NCI-H748 (cell line): ENCODE measurements at regions not wholly inside any gene's neighbourhood (a gene's known extent, or its start where the extent isn't known, plus 50 kb on each side); places are given as distances from the start of the nearest gene placed in this dataset.
A peak's percentile ranks its signal among the peaks of the same experiment; 100 is the strongest.

Source experiments
- DNase-seq: peaks from one replicate; lab custom pipeline; 2025; ENCODE audit not compliant: unreplicated experiment; lab: John Stamatoyannopoulos, UW

DNA sequence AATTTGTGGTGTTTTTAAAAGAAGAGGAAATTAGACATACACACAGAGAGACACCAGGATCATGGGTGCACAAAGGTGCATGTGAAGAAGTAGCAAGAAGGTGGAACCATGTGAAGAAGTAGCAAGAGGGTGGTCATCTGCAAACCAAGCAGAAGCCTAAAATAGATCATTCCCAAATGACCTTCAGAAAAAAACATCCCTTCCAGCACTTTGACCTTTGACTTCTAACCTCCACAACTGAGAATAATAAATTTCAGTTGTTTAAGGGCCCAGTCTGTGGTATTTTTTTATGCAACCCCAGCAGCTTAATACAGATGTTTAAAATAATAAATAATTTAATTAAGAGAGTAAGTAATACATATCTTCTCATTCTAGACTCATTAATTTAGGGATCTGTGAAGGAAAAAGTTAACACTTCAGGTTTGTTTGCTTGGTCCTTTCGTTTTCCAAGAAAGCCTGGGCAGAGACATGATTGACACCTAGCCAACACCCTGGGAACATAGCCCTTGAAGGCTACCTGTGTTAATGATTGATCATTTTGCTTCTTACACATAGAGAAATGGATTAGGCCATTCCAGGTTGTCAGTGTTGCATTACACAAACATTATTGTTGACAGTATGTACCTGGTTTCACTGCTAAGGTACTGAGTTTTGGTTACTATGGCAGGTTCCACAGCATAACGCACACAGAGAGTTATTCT is 1331.2 kb upstream of the GBE1 start:
- peak; percentile 0 for DNase-seq

DNA sequence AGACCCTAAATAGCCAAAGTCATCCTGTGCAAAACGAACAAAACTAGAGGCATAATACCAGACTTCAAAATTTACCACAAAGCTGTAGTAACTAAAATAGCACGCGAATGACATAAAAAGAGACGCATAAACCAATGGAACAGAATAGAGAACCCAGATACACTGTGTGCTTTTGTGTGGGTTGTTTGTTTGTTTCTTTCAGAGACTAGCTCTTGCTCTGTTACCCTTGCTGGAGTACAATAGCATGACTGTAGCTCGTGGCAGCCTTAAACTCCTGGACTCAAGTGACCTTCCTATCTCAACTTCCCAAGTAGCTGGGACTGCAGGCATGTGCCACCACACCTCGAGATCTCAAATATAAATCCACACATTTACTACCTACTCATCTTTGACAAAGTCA is 1314.6 kb upstream of the GBE1 start:
- no peak for DNase-seq

DNA sequence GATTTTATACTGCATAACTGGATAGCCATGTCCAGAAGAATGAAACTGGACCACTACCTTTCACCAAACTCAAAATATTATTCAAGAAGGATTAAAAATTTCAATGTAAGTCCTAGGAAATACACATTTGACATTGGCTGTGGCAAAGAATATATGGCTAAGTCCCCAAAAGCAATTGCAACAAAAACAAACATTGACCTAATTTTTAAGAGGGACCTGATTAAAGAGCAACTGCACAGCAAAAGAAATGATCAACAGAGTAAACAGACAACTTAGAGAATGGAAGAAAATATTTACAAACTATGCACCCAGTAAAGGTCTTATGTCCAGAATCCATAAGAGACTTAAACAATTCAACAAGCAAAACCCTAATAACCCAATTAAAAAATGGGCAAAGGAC is 1313.0 kb upstream of the GBE1 start:
- DNase-seq, result no peak

DNA sequence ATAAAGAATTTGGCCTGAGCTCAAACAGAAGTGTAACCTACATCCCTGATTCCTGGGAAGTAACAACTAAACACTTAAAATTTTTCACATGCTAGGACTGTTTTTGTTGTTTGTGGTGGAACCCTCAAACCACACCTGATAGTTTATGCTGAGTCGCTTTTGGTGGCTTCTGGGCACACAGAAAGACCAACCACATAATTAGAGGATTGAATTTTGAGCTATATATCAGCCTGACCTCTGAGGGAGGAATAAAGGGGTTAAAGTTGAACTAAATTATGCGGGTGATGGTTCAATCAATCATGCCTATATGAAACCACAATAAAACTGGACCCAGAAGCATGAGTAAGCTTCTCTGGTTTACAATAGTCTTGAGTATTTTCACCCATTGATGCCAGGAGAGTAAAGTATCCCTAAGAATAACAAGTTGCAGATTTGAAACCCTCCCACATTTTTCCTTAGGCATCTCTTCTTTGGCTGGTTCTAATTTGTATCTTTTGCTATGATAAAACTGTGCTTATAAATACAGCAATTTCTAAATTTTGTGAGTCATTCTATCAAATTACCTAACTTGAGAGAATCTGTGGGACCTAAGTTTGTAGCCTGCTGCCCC is 1304.5 kb upstream of the GBE1 start:
- no peak for DNase-seq

DNA sequence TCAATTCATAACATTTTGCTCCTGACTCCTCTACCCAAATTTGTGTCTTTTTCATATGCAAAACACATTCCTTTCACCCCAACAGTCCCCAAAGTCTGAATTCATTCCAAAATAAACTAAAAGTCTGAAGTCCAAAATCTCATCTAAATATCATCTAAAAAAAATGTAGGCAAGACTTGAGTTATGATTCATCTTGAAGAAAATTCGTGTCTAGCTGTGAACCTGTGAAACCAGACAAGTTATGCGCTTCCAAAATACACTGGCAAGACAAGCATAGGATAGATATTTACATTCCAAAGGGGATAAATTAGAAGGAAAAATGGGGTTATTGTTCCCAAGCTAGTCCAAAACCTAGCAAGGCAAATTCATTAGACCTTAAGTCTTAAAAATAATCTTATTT is 1302.0 kb upstream of the GBE1 start:
- no peak for DNase-seq

DNA sequence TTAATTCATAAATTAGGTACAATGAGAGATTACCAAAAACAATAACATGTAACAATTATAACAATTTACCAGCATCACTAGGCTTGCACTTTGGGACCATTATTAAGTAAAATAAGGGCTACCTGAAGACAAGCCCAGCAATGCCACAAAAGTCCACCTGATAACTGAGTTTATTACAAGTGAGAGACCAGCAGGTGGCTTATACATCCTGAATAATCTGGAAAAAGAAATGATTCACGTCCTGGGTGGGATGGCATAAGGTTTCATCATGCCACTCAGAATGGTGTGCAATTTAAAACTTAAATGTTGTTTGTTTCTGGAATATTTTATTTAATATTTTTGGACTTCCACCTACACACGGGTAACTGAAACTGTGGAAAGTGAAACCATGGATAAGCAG is 1287.1 kb upstream of the GBE1 start:
- no peak for DNase-seq

DNA sequence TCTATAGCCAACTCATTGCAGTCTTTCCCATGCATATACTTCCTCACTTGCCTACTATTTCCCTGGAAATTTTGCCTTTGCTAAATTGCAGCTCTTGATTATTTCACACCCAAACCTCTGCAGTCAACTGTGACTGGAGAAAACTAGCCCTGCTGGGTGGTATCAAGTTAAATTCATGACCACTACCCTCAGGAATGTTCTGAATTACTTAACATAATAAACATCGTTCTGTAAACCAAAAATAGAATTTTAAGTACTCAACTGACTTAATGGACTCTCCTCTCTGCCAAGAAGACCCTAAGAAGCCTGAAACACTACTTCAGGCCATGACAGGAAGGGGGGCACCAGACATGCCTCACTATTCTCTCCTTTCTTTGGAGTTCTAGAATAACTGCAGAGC is 1278.0 kb upstream of the GBE1 start:
- DNase-seq, result no peak

DNA sequence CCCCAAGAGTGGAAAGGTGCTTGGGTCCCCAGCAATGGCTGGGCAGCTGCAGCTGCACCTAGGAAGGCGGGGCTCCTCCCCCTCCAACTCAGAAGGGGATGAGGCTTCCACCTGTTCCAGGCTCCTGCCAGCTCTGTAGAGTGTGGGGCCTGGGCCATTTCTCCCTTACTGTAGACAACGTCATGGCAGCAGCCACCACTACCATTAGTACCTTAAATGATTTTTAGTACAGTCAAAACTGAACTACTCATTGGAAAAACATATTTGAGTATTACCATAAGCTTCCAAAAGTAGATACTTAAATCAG is 1274.2 kb upstream of the GBE1 start:
- DNase-seq, result no peak

DNA sequence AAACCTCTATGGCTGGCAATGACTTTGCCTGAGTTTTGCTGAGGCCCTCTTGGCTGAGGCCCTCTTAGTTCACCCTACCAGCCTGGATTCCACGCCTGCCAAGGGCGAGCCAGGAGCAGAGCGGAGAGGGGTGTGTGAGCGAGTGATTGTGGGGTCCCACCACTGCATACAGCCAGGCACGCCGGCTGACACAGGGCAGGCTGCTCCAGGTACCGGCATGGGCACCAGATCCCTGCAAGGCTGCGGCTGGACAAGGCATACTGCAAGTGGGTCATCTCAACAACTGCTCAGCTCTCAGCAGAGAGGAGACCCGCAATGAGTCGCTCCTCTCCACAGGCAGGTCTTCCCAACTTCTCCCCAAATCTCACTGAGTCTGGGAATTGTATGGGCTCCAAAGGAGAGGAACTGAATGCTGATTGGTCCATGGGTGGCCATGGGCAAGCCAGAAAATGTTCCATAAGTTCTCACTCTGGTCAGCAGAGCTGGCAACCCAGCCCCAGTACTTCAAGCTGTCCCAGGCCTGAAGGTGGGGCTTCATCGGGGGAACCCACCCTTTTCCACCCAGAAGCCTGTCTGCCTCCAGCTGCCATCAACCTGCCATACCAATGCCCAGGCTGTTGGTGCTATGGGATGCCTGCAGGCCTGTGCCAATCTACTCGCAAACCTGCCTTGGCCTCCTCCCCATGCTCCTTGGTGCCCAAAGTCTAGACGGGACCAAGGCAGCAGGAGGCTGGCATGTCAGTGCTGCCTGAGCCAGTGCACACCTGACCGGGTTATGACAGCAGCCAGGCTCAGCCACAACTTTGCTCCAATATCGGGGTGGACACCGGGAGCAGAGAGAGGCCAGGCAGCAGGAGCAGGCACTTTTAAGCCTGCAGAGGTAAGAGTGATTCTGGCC is 1273.6 kb upstream of the GBE1 start:
- no peak for DNase-seq

DNA sequence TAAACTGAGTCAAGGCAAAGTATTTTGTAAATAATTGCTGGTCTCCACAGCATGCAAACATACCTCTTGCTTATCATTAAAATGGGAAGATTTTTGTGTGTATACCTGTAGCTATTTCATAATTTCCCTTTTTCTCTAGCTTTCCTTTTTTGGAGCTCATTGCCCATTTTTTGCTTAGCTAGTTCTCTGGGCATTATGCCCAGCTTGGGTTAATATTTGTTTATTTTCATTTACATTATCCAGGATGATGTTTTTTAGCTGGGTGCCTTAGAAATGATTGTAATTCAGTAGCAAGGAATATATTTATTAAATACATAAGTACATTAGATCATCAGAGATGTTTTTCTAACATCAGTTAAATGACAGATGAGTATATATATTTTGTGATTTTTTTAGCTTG is 1271.7 kb upstream of the GBE1 start:
- DNase-seq, result no peak

DNA sequence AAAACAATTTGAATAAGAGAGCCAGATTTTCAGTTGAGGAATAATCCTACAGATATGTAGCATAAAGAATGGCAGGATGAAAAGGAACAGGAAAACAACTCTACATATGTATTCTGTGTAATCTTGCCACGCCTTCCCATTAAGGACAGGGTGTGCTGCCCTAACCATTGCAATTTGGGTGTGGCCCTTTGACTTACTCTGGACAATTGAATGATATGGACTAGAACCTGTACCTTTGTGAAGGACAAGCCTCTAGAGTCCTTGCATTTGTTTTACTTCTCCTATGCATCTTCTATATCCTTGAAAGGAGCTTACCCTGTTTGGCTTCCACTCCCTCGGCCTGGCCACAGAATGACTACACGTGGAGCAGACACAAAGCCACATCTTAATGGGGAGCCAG is 1261.6 kb upstream of the GBE1 start:
- DNase-seq, result peak; percentile 47

DNA sequence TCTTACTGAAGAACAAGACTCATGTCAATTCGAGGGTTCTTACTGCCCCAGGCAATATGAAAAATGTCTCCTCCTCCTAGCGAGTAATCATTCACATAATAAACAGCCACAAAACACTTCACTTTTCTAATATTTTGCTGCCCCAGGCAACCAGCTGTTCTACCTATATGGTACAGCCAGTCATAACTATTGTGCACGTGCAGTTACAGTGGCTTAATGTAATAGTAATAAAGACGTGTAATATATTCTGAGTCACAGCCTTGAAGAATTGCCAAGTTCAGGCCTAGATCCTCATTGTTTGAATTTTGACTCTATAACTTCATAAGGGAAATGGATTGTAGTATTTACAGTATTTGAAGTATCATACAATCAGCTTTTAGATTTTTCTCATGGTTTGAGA is 1250.0 kb upstream of the GBE1 start:
- DNase-seq, result no peak

DNA sequence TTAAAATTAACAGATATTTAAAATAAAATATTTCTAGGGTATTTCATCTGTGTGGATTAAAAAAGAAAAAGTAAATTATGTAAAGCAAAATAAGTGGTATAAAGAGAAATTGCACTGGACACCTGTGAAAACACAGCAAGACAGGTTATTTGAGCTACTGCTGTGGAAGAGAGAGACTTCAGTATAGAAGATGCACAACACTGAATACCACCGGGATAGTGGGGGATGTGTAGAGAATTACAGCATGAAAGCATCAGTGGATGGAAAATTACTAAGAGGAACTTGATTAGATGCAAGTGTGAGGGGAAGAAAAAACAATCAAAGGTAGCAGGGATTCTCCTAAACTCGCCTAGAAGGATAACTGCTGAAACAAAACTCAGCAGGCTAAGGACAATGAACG is 1242.5 kb upstream of the GBE1 start:
- DNase-seq, result peak; percentile 73

DNA sequence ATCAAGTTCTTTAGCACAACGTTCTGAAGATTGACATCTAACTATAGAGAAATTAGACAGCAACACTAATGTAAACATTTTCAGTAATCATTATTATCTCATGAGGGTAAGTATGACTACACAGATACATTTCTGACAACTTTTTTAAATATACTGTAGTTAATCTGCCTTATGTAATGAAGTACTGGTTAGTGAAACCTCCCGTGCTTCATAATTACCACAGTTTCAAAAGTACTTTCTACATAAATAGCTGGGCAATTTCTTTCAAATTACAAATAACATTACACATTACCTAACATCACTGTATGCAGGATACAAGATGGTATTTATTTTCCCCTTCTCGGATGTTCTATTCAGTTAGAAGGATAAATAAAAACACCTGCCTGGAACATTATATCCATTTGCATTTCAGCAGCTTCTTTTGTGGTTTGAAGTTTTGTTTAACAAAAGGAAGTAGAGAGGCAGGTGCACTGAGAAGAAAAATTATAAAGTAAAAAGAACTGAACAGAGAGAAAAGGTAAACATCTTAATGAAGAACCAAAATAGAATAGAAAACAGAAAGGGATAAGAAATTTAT is 1241.5 kb upstream of the GBE1 start:
- DNase-seq, result peak; percentile 84

DNA sequence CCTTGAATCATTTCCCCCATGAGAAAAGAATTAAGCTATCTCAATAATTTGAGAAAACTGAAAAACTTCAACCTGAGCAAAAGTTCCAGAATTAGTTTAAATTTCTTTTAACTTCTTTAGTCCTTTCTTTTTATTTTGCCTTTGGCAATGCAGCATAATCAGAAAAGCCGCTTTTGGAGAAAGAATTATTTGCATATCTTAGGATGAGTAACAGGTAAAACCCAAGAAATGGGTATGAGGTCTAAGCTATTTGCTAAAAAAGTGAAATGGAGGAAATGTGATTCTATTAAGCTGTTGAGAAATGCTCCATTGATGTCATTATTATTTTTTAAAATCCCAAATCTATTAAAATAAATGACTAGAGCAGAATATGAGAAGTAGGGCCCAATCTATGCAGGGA is 1238.3 kb upstream of the GBE1 start:
- no peak for DNase-seq

DNA sequence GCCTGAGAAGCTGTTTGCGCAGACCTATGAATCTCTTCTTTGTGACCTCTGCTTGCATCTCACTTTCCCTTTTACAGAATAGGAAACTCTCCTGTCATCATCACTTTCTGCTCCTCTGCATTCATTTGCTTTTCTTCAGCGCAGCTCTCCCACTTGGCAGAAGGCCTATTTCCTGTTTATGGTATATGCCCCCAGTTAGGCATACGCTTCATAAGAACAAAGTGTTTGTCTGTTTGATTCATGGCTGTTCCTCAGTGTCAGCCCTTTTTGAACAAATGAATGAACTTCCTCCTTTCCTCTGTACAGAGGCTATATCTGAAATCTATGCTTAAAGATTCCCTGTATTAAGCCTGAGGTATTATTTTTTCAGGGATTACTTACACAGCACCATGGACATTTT is 1216.9 kb upstream of the GBE1 start:
- DNase-seq, result no peak

DNA sequence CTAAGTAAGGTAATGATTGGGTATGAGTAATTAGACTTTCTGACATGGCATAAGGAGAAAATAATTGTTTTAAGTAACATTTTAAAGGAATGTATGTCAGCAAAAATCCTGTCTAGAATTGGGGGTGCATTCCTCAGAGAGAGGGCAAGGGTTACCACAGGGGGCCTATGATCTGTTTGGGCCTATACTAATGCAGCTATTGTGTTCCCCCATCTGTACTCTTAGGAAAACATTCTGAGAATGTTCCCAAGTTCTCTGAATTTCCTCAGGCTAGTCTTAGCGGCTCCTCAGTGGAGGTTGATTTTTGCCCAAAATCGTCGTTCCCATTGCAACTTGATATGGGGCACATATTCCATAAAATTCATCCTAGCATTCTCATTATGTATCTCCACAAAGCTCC is 1216.4 kb upstream of the GBE1 start:
- DNase-seq, result no peak

DNA sequence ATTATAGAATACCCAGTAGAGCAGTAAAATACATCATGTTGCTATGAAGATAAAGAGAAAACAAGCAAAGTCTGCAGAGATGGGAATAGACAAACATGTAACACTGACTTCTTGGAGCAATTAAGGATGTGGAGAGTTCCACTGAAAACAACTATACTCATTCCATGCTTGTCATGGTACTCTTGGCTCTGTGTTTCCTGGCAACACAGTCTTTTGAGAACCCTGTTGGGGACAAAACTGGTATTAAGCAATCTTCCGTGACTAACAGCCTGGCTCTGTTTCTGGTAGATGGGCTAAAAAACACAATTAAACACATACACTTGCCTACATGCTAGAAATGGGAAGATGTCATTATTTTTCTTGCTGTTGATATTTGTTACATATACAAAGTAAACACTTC is 1212.3 kb upstream of the GBE1 start:
- DNase-seq, result peak; percentile 5

DNA sequence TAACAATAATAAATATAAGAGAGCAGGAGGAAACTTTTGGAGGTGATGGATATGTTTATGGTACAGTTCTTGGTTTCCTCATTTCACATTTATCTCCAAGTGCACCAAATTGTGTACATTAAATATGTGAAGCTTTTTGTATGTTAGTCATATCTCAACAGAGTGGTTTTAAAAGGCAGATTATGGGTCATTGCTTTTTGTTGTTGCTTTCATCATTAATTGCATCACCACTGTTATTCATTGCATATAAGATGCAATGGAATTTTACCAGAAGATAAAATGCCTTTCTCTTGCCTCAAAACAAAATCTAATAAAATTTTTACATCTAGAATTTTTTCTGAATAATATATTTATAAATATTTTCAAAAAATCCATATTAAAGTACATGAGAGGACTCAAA is 1198.9 kb upstream of the GBE1 start:
- no peak for DNase-seq

DNA sequence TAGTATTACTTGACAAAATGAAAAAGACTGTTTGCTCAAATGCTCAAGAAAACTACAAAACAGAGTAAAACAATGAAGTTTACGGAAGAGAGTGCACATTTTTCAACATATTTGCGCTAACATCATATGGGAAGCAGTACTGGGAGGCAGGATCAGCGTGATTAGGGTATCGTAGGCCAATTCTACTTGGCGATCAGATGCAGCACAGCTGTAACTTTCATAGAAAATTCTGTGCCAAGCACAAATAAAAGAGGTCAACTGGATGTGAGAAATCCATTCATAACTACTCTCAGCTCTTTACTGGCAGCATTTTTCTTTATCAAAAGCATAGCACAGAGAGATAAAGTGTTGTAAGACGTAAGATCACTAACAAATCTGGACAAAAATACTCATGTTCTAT is 1196.3 kb upstream of the GBE1 start:
- no peak for DNase-seq

DNA sequence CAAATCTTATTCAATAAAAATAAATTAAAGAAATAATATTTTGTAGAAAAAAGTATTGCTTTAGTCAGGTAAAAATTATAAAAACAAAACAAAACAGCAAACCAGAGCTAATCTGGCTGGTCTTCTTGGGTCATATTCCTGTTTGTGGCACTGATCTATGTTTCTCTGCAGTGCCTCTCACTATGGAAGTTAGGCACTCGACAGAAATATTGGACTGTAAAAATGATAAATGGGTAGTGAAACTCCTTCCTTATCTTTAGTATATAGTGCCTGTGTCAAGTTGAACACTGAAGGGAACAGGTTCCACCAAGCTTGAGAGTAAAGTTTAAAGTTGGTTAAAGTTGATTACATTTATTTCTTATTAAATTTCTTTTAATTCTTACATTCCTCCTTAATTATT is 1195.6 kb upstream of the GBE1 start:
- no peak for DNase-seq

DNA sequence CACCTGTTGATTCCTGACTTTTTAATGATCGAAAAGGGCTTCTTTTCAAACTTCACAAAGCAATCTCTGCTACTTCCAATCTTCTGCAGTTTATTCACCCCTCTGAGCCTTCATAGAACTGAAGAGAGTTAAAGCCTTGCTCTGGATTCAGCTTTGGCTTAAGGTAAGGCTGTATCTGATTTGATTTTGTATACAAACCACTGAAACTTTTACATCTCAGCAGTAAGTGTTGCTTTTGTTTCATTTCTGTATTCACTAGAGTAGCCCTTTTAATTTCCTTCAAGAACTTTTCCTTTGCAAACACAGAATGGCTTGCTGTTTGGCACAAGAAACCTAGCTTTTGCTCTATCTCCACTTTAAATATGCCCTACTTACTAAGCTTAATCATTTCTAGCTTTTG is 1193.0 kb upstream of the GBE1 start:
- no peak for DNase-seq
